ENCODE measurements at regions not wholly inside any gene's neighbourhood (a gene's known extent, or its start where the extent isn't known, plus 50 kb on each side); places are given as distances from the start of the nearest gene placed in this dataset.

GRCh38 chr17:79441356-79442160 lies 169.3 kb downstream of the RBFOX3 start:
- DNase-seq = no peak

GRCh38 chr17:79440251-79440650 lies 170.6 kb downstream of the RBFOX3 start:
- no peak for DNase-seq

DNA sequence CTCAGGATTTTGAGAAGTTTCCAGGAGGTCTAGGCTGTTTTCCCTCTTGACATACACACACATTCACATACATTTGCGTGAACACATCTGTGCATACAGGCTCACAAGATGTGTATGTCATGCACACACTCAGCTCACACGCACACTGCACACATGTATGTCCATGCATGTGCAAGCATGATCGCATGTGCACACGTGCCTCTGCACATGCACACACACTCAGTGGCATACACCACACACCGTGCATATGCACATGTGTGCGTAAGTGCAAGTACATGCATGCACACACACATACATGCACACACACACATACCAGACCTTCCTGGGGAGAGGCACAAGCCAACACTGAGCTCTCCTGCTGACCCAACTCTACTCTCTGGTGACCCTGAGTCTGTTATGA lies 171.4 kb downstream of the RBFOX3 start:
- no peak for DNase-seq

GRCh38 chr17:79438546-79439334 lies 172.1 kb downstream of the RBFOX3 start:
- DNase-seq = no peak

DNA sequence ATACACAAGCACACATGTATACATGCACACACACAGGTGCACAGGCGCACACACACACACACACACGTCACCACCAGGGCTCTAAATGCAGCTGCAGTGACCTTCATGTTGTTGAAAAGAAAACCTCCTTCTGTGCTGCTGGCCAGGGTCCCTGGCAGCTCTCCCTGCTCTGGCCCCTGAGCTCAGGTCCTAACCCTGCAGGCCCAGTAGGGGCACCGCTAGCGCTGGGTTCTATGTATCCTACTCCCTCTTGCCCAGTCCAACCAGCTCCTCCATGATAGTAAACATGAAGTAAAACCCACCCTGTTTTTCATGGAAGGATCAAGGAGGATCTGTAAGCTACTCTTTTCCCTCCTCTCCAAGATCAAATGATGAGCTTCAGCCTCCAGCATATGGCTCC lies 172.8 kb downstream of the RBFOX3 start:
- DNase-seq = no peak

DNA sequence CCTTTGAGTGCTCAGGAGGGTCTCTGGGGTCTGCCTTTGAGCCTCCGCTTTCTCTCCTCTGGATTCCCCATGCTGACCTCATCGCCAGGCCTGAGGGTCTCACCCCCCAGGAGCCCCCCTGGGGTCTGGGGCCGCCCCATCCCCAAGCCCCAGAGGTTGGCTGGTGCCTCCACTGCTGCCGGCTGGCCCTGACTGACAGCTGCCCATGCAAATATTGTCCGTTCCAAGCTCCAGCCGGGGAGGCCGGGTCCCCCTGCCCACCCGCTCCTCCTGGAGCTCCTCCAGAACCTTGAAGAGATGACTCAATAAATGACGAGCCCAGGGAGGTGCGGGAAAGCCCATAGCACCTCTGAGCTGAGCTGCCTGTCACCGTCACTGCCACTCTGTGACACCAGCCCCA lies 173.8 kb downstream of the RBFOX3 start:
- no peak for DNase-seq

GRCh38 chr17:79435962-79436361 lies 174.9 kb downstream of the RBFOX3 start:
- no peak for DNase-seq

DNA sequence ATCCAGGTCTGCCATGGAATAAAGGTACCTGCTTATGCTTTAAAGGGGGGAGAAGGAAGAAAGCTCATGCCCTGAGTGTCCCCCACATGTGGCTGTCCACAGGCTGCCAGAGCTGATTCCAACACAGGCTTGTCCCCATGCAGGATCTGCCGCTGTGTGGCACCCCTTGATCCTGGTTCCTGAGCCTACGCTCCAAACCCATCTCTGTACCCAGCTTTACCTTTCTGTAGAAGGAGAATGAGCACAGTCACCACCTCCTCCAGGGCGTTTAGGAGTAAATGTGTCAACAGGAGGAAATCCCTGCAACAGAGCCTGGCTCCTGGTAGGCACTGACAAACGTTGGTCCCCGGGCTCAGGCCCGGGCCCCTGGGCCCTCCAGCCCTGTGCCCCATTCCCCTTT lies 175.6 kb downstream of the RBFOX3 start:
- no peak for DNase-seq

- no peak for DNase-seq
Measured at GRCh38 chr17:79434215-79434614, 176.6 kb downstream of the RBFOX3 start.

DNA sequence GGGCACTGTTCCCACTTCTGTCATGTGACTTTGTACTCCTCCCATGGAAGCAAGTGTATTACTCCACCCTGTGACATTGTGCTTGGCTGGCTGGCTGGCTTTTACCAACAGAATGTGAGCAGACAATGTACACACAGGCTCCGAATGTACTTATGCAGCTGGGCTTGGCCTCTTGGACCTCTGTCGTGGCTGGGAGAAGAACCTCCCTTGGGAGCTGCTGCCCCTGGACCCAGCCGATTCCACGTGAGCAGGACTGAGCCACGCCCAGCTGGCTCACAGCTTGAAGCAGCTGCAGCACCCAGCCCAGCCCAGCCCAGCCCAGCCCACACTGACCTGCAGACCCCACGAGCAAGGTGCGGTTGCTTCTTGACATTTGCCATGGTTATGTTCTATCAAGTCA lies 177.5 kb downstream of the RBFOX3 start:
- DNase-seq = no peak

DNA sequence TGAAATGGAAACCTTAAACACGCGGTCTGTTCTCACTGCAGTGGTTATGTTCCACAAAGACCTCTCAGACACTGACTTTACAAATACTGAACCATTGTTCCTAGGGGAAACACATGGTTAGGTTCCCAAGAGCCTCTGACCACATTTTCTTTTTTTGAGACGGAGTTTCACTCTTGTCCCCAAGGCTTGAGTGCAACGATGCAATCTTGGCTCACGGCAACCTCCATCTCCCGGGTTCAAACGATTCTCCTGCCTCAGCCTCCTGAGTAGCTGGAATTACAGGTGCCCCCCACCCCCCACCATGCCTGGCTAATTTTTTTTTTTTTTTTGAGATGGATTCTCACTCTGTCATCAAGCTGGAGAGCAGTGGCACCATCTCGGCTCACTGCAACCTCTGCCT lies 179.7 kb downstream of the RBFOX3 start:
- DNase-seq = no peak

GRCh38 chr17:79429864-79430494 lies 180.9 kb downstream of the RBFOX3 start:
- DNase-seq = no peak

- DNase-seq = no peak
Measured at GRCh38 chr17:79428988-79429387, 181.9 kb downstream of the RBFOX3 start.

GRCh38 chr17:79427621-79428539 lies 183.0 kb downstream of the RBFOX3 start:
- DNase-seq = no peak

- no peak for DNase-seq
Measured at GRCh38 chr17:79425686-79426085, 185.2 kb downstream of the RBFOX3 start.

GRCh38 chr17:79424471-79425185 lies 186.2 kb downstream of the RBFOX3 start:
- DNase-seq = no peak

DNA sequence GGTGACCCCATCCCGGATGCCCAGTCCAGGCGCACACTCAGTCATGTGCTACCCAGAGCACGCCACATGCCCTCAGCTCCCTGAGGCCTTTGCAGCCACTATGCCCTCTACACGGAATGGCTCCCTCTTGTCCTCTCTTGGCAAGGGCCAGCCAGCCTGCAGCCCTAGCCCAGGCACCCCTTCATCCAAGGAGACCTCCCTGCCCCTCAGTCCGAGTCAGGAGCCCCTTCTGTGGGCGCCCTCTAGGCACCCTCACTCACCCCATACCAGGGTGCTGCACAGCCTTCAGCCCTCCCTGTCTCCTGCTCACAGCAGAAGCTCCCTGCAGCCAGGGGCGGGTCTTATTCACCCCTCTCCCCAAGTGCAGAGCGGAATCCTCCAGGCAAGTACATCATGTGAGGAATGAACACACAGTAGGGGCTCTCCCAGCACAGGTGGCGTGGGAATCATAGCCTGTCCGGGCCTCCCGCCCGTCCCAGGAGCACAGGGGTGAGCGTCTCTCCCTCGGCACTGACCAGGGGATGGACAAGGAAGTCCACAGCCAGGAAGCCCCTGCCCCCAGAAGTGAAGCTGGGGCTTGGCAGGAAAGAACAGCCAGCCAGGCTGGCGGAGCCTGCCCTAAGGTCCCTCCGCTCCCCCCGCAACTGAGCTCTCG lies 186.9 kb downstream of the RBFOX3 start:
- no peak for DNase-seq

DNA sequence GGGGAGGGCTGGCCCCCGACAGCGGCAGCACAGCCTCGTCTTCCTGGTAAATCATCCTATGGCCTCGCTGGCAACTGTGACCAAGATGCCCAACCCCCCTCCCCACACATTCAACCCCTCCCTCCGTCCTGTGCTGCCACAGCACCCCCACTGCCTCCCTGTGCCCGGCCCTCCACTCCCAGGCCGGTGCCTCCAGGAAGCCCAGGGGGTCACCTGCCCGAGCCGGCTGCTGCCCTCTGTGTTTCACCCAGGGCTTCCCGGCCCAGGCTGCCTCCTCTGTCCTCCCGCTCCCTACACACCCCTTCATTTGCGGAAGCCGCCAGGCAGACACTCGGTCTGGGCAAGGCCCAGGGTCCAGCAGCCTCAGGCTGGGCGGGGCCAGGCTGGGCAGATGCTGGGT lies 188.6 kb downstream of the RBFOX3 start:
- no peak for DNase-seq

DNA sequence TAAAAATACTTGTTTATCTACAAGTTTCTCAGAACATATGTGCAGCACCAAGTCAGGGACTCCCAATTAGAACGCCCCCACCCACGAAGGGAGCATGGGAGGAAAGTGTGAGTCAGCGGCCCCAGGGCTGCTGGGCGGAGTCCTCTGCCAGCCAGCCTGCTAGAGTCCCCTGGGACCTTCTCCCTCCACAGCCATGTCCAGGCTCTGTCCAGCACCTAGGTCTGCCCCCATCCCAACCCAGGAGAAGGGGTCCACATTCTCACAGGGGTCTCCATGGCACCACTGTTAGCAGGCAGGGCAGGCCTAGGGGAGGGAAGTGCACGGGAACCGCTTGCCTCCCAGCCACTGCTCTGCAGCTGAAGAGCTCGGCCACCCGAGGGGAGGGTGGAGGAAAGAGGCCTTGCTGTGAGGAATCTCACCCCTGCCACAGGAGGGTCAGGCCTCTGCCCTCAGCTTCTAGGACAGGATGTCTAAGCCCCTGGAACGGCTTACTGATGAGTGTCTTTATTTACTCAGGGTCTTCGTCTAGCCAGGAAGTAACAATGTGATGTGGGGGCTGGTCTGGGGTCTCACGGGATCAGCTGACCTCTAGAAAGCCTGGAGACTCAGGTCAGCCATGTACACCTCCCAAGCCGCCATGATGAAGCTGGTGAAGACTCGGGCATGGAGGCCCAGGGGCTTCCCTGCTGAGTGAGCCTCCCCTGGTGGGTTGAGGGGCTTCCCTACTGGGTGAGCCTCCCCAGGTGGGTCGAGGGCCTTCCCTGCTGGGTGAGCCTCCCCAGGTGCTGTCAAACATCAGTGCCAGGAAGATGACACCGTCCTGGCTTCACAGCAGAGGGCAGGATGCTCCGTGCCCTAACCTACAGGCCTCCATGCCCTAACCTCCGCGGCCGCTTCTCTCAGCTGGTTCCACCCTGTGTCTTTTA lies 190.3 kb downstream of the RBFOX3 start:
- DNase-seq = no peak

- DNase-seq = no peak
Measured at GRCh38 chr17:79417476-79417988, 193.3 kb downstream of the RBFOX3 start.
